HUDEP-2 (cell line): ENCODE measurements at regions not wholly inside any gene's neighbourhood (a gene's known extent, or its start where the extent isn't known, plus 50 kb on each side); places are given as distances from the start of the nearest gene placed in this dataset.
A peak's percentile ranks its signal among the peaks of the same experiment; 100 is the strongest.
"Not testable (repeated sequence)": the region's sequence is repeated elsewhere in the genome, so short reads cannot be mapped to it uniquely, and the experiment has no call there.

Experiments
- DNase-seq, 76 experiments: peaks; one replicate each; lab custom pipeline; 2025; ENCODE audit not compliant: unreplicated experiment in 76 of 76; lab: John Stamatoyannopoulos, UW

GRCh38 chr18:43786893-43787292 lies 509.6 kb upstream of the SYT4 start:
- no peak for DNase-seq

GRCh38 chr18:43787721-43788120 lies 510.4 kb upstream of the SYT4 start:
- DNase-seq, result peak in 1 of 76 experiments; percentile 4

GRCh38 chr18:43789234-43790000 lies 512.1 kb upstream of the SYT4 start:
- no peak for DNase-seq

GRCh38 chr18:43793910-43794309 lies 516.6 kb upstream of the SYT4 start:
- no peak for DNase-seq

- DNase-seq, result no peak
Observed at GRCh38 chr18:43794363-43794762, 517.1 kb upstream of the SYT4 start.

- no peak for DNase-seq
Observed at GRCh38 chr18:43797347-43797746, 520.1 kb upstream of the SYT4 start.

GRCh38 chr18:43800584-43800983 lies 523.3 kb upstream of the SYT4 start:
- no peak for DNase-seq

GRCh38 chr18:43805646-43806194 lies 528.4 kb upstream of the SYT4 start:
- no peak for DNase-seq

GRCh38 chr18:43812627-43813026 lies 535.3 kb upstream of the SYT4 start:
- no peak for DNase-seq

GRCh38 chr18:43819397-43819796 lies 542.1 kb upstream of the SYT4 start:
- DNase-seq, result no peak

GRCh38 chr18:43819873-43820272 lies 542.6 kb upstream of the SYT4 start:
- no peak for DNase-seq

- DNase-seq, result no peak
Observed at GRCh38 chr18:43825768-43826167, 548.5 kb upstream of the SYT4 start.

- DNase-seq, result no peak
Observed at GRCh38 chr18:43826215-43826614, 548.9 kb upstream of the SYT4 start.

- DNase-seq, result no peak
Observed at GRCh38 chr18:43827311-43827710, 550.0 kb upstream of the SYT4 start.

- DNase-seq, result no peak
Observed at GRCh38 chr18:43830303-43830702, 553.0 kb upstream of the SYT4 start.

GRCh38 chr18:43830947-43831346 lies 553.7 kb upstream of the SYT4 start:
- no peak for DNase-seq

GRCh38 chr18:43846299-43846698 lies 569.0 kb upstream of the SYT4 start:
- DNase-seq, result no peak

- no peak for DNase-seq
Observed at GRCh38 chr18:43847164-43848091, 570.1 kb upstream of the SYT4 start.

GRCh38 chr18:43849831-43850230 lies 572.5 kb upstream of the SYT4 start:
- DNase-seq, result not testable (repeated sequence)

- DNase-seq, result no peak
Observed at GRCh38 chr18:43855376-43855775, 578.1 kb upstream of the SYT4 start.

GRCh38 chr18:43863180-43863579 lies 585.9 kb upstream of the SYT4 start:
- DNase-seq, result no peak
